C4-2B (cell line): ENCODE measurements at regions not wholly inside any gene's neighbourhood (a gene's known extent, or its start where the extent isn't known, plus 50 kb on each side); places are given as distances from the start of the nearest gene placed in this dataset.

Source experiments
- ZFX ChIP-seq: fragments of 450-650 bp; IDR thresholded peaks from 2 replicates; pipeline ENCODE4 v1.6.1; 2017
- TF ChIP-seq, protein P1 (sequence below): fragments of 450-650 bp; conservative IDR thresholded peaks from 2 replicates; pipeline ENCODE4 v1.5.1; 2017; ENCODE audit warnings: mild to moderate bottlenecking

GRCh38 chr4:17045866-17046265 lies 147.4 kb upstream of the LDB2 start:
- TF ChIP-seq, protein P1, sequence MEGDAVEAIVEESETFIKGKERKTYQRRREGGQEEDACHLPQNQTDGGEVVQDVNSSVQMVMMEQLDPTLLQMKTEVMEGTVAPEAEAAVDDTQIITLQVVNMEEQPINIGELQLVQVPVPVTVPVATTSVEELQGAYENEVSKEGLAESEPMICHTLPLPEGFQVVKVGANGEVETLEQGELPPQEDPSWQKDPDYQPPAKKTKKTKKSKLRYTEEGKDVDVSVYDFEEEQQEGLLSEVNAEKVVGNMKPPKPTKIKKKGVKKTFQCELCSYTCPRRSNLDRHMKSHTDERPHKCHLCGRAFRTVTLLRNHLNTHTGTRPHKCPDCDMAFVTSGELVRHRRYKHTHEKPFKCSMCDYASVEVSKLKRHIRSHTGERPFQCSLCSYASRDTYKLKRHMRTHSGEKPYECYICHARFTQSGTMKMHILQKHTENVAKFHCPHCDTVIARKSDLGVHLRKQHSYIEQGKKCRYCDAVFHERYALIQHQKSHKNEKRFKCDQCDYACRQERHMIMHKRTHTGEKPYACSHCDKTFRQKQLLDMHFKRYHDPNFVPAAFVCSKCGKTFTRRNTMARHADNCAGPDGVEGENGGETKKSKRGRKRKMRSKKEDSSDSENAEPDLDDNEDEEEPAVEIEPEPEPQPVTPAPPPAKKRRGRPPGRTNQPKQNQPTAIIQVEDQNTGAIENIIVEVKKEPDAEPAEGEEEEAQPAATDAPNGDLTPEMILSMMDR = no peak
- TF ChIP-seq ZFX = no peak
